RKO (cell line): ENCODE measurements at regions not wholly inside any gene's neighbourhood (a gene's known extent, or its start where the extent isn't known, plus 50 kb on each side); places are given as distances from the start of the nearest gene placed in this dataset.

ENCODE experiments used
- DNase-seq: peaks from one replicate; pipeline ENCODE4 v3.0.0-alpha.2; 2016; ENCODE audit warnings: low spot score

DNA sequence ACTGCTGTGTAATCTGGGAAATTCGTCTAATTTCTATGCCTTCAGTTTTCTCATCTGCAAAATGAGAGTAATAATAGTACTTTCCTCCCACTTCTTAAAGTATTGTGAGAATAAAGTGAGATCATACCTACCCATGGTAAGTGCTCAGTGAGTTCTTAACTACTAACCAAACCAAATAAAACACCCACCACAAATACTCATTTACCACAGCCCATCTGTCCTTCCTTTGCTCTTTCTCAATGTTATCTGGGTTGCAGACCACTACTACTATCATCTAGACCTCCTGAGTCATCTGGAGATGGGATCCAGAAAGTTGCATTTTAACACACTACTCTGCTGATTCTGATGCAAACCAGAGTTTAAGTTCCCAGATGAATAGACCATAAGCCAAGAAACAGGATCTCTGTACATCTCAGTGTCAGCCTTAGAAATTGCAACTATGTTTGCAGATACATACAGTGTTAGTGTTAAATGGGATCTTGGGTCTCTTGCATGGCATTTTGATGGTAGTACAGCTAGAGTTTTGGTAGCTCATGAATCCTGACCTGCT is 105.4 kb upstream of the ATP10B start:
- DNase-seq = no peak

GRCh38 chr5:160956051-160956450 is 104.0 kb upstream of the ATP10B start:
- no peak for DNase-seq

DNA sequence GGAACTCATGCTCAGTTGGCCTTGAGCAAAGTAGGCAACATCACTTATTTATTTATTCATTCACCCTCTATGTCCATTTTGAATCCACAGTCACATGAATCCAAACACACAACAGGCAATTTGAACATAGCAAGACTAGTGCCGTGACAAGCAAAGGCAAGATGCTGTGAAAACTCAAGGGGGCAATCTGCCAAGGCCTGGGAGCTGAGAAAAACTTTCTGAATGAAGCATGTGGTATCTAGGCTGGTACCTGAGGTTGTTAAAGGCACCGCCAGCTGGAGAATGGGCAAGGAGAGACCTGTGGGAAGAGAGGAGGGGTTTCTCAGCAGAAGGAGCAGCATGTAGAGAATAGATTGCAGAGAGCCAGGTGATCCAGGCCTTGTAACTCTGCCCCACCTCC is 98.3 kb upstream of the ATP10B start:
- no peak for DNase-seq

- no peak for DNase-seq
Measured at GRCh38 chr5:160940725-160941124, 88.7 kb upstream of the ATP10B start.

- DNase-seq = no peak
Measured at GRCh38 chr5:160938532-160938931, 86.5 kb upstream of the ATP10B start.

- no peak for DNase-seq
Measured at GRCh38 chr5:160937570-160937969, 85.6 kb upstream of the ATP10B start.

DNA sequence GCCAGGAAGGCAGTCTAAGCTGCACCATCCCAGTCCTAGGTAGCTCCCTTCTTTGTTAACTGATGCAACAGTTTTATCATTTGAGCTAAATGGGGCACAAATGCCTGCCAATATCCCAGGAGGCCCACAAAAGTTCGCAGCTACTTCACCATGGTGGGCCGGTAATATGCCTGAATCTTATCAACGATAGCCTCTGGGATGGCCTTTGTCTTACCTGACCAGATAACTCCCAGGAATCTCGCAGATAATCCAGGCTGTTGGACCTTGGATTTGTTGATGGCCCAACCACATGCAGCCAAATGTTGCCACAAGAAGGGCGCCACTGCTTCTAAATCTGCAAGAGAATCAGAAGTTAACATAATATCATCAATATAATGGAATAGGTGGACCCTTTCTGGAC is 83.8 kb upstream of the ATP10B start:
- no peak for DNase-seq

GRCh38 chr5:160931283-160931682 is 79.3 kb upstream of the ATP10B start:
- no peak for DNase-seq

- no peak for DNase-seq
Measured at GRCh38 chr5:160930406-160930805, 78.4 kb upstream of the ATP10B start.

DNA sequence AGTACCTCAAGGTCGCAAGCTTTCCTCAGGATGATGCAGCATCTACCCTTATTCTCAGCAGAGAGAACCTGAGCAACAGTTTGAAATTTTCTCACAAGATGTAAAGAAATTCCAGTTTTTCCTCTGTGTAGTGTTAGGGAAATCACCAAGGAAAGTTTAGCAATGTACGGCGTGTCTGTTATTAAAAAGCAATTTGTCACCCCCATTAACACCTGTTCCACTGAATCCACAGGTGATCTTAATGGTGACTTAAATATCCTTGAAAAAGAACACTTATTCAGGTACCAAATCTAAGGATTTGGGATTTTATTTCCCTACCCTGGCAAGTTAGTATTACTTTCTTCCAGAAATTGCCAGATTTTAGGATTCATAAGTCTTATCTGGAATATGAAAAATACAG is 77.9 kb upstream of the ATP10B start:
- no peak for DNase-seq

DNA sequence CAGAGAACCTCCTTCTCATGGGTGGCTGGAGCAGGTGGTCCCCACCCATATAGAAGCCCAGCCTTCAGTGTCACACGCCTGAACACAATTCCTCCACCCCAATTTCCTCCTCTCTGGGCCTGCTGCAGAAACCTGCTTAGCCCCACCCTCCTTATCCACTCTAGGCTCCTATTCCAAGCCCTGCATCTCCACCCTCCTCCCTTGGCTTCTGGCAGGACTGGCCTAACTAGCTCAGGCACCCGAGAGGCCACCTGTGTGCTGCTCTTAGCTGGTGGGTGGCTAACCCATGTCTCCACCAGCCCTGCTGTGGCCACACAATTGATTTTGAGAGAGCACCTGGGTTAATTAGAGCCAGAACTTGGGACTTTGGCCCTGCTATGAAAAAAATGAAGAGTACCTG is 77.3 kb upstream of the ATP10B start:
- DNase-seq = no peak

DNA sequence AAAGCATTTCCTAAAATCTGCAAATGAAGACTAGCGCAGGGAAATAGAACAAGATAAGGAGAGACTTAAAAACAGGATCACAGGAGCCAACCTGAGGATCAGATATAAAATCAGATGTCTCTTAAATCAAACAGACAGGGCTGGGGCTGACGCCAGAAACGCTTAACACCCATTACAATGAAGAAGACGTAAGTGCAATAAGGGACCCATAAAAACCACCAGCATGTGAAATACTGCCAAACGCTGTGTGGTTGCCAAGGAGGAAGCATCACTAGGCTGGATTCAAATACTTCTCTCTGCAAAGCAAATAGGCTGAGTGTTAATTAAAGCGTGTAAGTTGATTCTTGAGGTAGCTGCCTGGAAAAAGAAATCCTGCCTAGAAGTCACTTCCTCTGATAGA is 74.4 kb upstream of the ATP10B start:
- DNase-seq = no peak

- DNase-seq = no peak
Measured at GRCh38 chr5:160925281-160925680, 73.3 kb upstream of the ATP10B start.

DNA sequence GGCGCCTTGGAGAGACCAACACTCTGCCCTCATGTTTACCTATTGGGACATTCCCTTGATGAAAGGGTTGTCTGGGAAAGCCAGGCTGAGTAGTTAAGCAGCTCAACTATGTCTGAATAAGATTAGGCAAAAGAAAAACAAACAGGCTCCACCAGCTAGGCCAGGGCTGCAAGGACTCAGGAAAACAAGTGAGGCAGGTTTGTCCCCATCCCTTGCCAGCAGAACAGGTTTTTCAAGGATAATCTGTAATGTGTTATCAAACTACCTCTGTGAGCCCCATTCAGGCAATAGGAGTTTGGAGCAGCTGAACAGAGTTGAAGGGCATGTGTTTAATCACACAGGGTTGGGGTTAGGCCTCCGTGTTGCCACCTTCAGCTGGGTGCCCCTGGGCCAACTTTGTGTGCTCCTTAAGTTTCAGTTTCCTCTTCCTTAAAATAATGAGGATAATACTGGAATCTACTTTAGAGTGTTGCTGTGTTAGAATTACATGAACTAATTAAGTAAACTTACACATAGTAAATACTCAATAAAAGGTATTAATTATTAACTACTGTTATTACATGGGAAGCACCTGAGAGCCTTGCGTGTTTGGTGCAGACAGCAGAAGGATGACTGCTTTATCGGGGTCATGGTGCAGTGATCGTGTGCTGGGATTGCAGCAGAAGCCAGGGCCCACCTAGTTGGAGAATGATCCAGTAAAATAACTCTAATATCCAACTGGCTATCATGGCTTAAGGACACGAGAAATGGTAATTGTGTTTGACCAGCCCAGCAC is 72.1 kb upstream of the ATP10B start:
- no peak for DNase-seq

GRCh38 chr5:160923411-160923810 is 71.4 kb upstream of the ATP10B start:
- no peak for DNase-seq

- no peak for DNase-seq
Measured at GRCh38 chr5:160922311-160922710, 70.3 kb upstream of the ATP10B start.

DNA sequence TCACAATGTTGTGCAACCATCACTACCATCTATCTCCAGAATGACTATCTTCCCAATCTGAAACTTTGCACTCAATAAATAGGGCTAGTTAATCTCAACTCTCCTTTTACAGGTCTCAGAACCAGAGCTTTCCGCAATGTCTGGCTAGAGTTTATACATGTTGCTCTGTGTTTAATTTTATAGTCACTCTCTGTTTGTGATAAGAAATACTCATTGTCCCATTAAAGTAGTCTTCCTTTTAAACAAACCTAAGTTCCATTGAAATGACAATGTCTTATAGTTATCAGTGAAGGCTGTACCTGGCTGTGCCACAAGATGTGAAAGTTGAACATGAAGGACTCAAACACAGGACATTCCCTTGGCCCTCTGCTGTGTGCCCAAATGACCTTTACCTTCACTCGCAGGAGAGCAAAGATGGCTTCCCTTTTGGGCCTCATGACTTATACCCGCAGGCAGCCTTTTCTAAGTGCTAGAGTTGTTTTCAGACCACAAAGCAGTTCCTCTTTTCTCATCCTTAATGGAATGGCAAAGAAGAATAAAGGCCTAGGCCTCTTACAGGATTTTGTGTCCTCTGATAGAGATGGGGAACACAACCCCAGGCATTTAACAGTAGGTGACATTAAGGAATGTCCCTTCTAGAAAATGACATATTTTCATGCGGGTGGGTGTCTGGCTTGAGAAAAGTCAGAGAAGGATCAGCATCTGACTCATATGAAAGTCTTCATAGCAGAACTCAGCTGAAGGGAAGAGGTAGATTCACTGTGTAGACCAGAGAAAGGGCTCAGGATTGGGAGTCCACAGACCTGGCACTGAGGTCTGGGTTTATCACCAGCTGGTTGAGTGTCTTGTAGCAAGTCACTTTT is 69.6 kb upstream of the ATP10B start:
- DNase-seq = no peak

- no peak for DNase-seq
Measured at GRCh38 chr5:160919626-160920025, 67.6 kb upstream of the ATP10B start.

- no peak for DNase-seq
Measured at GRCh38 chr5:160918386-160918785, 66.4 kb upstream of the ATP10B start.

- DNase-seq = no peak
Measured at GRCh38 chr5:160906090-160906489, 54.1 kb upstream of the ATP10B start.

- DNase-seq = no peak
Measured at GRCh38 chr5:160905285-160905684, 53.3 kb upstream of the ATP10B start.

DNA sequence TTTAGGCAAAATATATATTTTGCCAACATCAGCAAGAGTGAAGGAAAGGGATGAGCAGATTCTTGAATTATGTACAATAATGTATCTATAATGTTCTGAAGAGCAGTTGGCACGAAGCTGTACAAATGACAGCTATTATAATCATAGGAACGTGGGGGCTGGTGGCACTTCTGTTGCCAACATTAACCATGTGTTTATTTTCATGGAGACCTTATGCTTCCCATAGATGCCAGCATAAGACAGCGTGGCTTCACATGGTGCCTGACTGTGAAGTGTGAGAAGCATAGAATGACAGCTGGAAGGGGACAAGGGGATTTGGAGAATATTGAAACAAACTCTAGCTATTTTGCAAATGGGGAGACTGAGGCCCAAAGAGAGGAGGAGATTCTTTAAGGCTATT is 52.6 kb upstream of the ATP10B start:
- DNase-seq = no peak

GRCh38 chr5:160903551-160903950 is 51.5 kb upstream of the ATP10B start:
- no peak for DNase-seq
